Neural crest cell (in vitro differentiated cells): ENCODE measurements at regions not wholly inside any gene's neighbourhood (a gene's known extent, or its start where the extent isn't known, plus 50 kb on each side); places are given as distances from the start of the nearest gene placed in this dataset.
"Not testable (repeated sequence)": the region's sequence is repeated elsewhere in the genome, so short reads cannot be mapped to it uniquely, and the experiment has no call there.

Source experiments
- DNase-seq: peaks from one replicate; pipeline ENCODE4 v3.0.0; 2021; ENCODE audit warnings: low read depth, mixed read lengths, low spot score
- H3K27ac Mint-ChIP-seq: one replicate; pipeline ENCODE4 v1.8.0; 2021; ENCODE audit warnings: mild to moderate bottlenecking, mixed read lengths; ENCODE audit not compliant: unreplicated experiment
- H3K27me3 Mint-ChIP-seq: 2 replicates; pipeline ENCODE4 v1.8.0; 2021; ENCODE audit warnings: low read depth, mild to moderate bottlenecking, mixed read lengths
- H3K36me3 Mint-ChIP-seq: 2 replicates; pipeline ENCODE4 v1.8.0; 2021; ENCODE audit warnings: low read depth, mild to moderate bottlenecking, mixed read lengths
- H3K4me1 Mint-ChIP-seq: 2 replicates; pipeline ENCODE4 v1.8.0; 2021; ENCODE audit warnings: mixed read lengths
- H3K4me3 Mint-ChIP-seq: one replicate; pipeline ENCODE4 v1.8.0; 2021; ENCODE audit warnings: mild to moderate bottlenecking, mixed read lengths
- H3K9me3 Mint-ChIP-seq: 2 replicates; pipeline ENCODE4 v1.8.0; 2021; ENCODE audit warnings: mixed read lengths
- CTCF ChIP-seq: fragments of 200-600 bp; sonication (generic); conservative IDR thresholded peaks from 2 replicates; pipeline ENCODE4 v1.5.0; 2021; ENCODE audit warnings: antibody characterized with exemption, mild to moderate bottlenecking

- no peaks in the 10 kb centered on the region for H3K27me3 Mint-ChIP-seq
- peaks cover 3% of the 10 kb centered on the region for H3K9me3 Mint-ChIP-seq
- no peak overlapping the region for H3K4me3 Mint-ChIP-seq
- no peak for TF ChIP-seq CTCF
- peaks cover 6% of the 10 kb centered on the region for H3K4me1 Mint-ChIP-seq
- peaks cover 35% of the 10 kb centered on the region for H3K36me3 Mint-ChIP-seq
- DNase-seq, result no peak
- no peak overlapping the region for H3K27ac Mint-ChIP-seq
Measured at GRCh38 chr1:232422098-232422497, 207.8 kb downstream of the SIPA1L2 start.

GRCh38 chr1:232421143-232421796, 208.7 kb downstream of the SIPA1L2 start:
- H3K9me3 Mint-ChIP-seq, result peaks cover 3% of the 10 kb centered on the region
- H3K27me3 Mint-ChIP-seq, result no peaks in the 10 kb centered on the region
- no peak overlapping the region for H3K4me3 Mint-ChIP-seq
- no peak overlapping the region for H3K27ac Mint-ChIP-seq
- peaks cover 35% of the 10 kb centered on the region for H3K36me3 Mint-ChIP-seq
- DNase-seq, result no peak
- peaks cover 3% of the 10 kb centered on the region for H3K4me1 Mint-ChIP-seq
- no peak for TF ChIP-seq CTCF

GRCh38 chr1:232417636-232418248, 212.2 kb downstream of the SIPA1L2 start:
- no peak for DNase-seq
- H3K4me1 Mint-ChIP-seq, result peaks cover 3% of the 10 kb centered on the region
- H3K27ac Mint-ChIP-seq, result peak overlapping the region; percentile 9
- peaks cover 18% of the 10 kb centered on the region for H3K36me3 Mint-ChIP-seq
- TF ChIP-seq CTCF, result no peak
- H3K27me3 Mint-ChIP-seq, result no peaks in the 10 kb centered on the region
- H3K4me3 Mint-ChIP-seq, result no peak overlapping the region
- peaks cover 3% of the 10 kb centered on the region for H3K9me3 Mint-ChIP-seq

GRCh38 chr1:232416026-232416568, 213.8 kb downstream of the SIPA1L2 start:
- H3K27me3 Mint-ChIP-seq, result no peaks in the 10 kb centered on the region
- peaks cover 3% of the 10 kb centered on the region for H3K4me1 Mint-ChIP-seq
- H3K27ac Mint-ChIP-seq, result no peak overlapping the region
- H3K9me3 Mint-ChIP-seq, result peaks cover 3% of the 10 kb centered on the region
- no peak for TF ChIP-seq CTCF
- H3K36me3 Mint-ChIP-seq, result peaks cover 23% of the 10 kb centered on the region
- H3K4me3 Mint-ChIP-seq, result no peak overlapping the region
- DNase-seq, result no peak

- not testable (repeated sequence) for H3K9me3 Mint-ChIP-seq, H3K4me3 Mint-ChIP-seq, H3K27ac Mint-ChIP-seq, H3K27me3 Mint-ChIP-seq, H3K4me1 Mint-ChIP-seq, DNase-seq
- H3K36me3 Mint-ChIP-seq, result peaks cover 23% of the 10 kb centered on the region
Measured at GRCh38 chr1:232415481-232415880, 214.5 kb downstream of the SIPA1L2 start.

GRCh38 chr1:232414100-232414499, 215.8 kb downstream of the SIPA1L2 start:
- no peak for TF ChIP-seq CTCF
- Mint-ChIP-seq H3K36me3 (peaks cover 21% of the 10 kb centered on the region), H3K27me3 (no peaks in the 10 kb centered on the region), H3K4me1 (peaks cover 3% of the 10 kb centered on the region), H3K27ac (no peak overlapping the region), H3K9me3 (peaks cover 7% of the 10 kb centered on the region), H3K4me3 (no peak overlapping the region)
- DNase-seq, result no peak
